T-helper 2 cell treated with Interferon-gamma antibody and Interleukin-4, amounts not matched to agents 100 ng/mL and 5 ng/mL, for 36 hours (primary cell): ENCODE measurements at regions not wholly inside any gene's neighbourhood (a gene's known extent, or its start where the extent isn't known, plus 50 kb on each side); places are given as distances from the start of the nearest gene placed in this dataset.

Experiments
- intact Hi-C: fragments of 100-400 bp; cut with micrococcal nuclease; formaldehyde crosslinking; loops from one replicate; pipeline ENCODE4 v1.15.1; 2023

DNA sequence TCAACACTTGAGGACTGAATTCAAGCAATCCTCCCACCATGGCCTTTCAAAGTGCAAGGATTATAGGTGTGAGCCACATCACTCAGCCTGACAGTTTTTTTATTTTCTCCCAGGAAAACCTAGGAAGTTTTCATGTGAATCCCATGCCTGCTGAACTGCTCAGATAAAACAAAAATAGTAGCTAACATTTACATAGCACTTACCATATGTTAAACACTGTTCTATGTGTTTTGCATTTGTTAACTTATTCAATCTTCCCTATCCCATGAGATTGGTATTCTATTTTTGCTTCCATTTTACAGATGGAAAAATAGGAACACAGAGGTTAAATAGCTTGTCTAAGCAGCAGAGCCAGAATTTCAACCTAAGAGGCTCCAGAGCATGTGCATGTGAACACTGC is 157.4 kb upstream of the KCTD1 start:
- intact Hi-C loops = no loop called here

DNA sequence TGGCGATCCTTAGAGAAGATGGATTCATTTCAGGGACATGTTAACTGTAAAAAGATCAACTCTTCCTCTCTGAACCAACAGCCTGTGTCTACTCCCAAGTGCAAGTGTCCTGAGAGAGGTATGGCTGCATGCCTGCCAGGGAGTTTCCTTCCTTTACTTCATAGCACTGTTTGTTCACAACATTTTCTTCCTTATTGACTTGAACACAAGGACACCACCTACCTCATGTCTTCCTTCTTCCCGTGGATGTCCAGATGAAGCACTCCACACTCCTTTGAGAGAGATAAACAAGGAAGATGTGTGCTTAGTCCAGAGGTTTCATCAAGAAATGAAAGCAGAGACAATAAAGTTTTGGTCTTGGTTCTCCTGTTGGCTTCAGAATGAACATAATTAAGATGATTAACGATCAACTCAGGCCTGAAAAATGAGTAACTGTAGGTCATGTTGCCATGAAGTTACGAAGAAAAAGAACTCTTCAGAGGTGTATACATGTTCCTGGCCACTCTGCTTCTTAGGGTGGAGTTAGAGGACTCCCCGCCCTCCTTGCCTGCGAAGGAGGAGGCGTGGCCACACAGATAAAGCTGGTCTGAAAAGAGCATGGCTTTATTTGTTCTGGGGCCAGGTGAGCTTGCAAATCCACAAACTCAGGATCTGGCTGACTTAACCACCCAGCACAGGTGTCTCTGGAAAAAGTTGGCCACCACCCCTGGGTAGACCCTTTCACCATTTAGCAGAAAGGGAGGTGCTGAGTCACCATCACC is 155.0 kb upstream of the KCTD1 start:
- intact Hi-C loops = no loop called here

DNA sequence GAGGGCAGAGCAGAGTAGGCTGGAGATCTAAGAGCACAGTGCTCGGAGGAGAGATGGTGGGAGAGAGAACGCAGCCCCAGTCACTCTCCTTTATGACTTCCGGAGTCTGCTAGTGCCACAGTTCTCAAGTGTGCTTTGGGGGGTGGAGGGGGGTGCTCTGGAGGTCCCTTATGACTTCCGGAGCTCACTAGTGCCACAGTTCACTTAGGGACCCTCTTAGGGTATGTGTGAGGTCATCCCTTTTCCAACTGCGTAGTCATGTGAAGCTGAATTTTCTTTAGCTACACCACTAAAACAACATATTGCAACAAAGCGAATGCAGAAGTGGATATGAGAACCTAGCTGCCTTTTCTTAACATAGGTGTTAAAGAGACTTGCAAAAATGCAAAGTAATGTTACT is 153.7 kb upstream of the KCTD1 start:
- intact Hi-C loops = no loop called here

DNA sequence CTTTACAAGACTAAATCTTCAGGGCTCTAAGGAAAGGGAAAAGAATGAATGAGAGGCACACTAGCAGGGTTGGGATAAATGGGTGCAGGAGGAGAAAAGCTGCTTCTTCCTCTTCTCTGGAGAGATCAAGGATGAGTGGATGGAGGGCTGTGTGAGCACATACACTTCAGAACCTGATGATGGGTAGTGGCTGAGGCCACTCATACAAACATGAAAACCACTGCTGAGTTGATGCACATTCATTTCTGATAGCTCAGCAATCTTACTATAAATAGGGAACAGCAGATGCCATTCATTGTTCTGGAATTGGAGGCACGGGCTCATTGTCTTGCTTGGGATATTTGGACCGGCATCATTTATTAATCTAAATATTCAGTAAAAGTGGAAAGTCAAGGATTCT is 152.4 kb upstream of the KCTD1 start:
- intact Hi-C loops = loop anchor here (1.0 kb wide), 1 partner anchor 10 kb away; no protein-coding TSS in a partner anchor

DNA sequence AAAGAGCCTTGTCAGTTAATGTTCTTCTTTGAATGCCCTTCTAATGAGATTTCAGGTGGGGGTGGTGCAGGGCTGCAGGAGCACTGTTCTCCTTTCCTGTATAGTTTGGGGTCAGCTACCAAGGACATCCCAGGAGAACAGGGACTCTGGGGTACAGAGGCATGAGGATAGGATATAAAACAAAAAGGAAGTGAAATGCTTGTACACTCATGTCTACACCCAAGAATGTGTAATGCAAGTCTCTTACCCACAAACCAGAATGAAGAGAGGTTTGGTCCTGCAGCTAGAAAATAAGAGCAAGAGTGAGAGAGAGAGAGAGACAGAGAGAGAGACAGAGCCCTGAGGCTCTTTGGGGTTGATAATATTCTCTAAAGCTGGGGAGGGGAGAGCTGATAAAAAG is 151.8 kb upstream of the KCTD1 start:
- intact Hi-C loops = no loop called here

DNA sequence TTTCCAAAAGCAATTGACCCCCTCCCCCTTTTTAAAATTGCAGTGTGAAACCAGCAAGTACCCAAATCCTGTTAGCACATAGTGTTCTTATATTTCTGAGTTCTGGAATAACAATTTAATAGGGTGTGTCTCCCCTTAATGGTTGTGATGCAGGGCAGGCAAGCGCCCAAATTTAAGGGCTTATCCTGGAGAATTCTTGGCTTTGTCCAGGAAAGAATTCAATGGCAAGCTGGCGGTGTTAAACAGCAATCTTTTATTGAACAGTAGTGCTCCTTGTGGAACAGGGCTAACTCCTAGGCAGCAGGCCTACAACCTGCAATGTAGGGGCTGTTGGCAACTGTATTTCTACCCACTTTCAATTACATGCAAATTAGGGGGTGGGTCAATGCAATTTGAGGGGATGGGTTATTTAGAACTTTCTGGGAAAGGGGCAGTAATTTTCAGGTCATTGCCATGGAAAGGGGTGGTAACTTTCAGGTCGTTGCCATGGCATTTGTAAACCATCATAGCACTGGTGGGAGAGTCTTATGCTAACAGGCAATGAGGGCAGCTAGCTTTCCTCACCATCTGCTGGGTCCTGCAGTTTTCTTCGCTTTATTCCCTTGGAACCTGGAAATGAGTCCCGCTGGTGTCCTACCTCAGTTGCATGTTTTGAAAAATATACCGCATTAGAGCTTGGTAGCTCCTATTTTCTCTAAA is 149.0 kb upstream of the KCTD1 start:
- intact Hi-C loops = no loop called here

DNA sequence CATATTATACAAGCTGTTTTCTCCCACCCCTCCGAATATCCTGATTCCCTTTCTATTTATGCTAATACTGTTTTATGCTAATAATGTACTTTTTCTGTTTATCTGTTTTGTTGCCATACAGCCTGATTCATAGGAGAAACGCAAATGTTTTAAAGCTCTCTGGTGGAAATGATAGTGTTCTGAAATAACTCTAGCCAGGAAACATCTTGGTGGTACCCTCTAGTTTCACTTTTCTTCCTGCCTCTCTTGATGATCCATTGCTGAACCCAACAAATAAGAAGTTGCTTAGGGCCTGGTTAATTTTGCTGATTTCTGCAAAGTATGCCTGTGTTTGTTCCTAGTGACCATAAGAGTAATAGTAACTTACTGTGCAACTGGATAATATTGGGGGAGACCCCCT is 148.4 kb upstream of the KCTD1 start:
- intact Hi-C loops = no loop called here

DNA sequence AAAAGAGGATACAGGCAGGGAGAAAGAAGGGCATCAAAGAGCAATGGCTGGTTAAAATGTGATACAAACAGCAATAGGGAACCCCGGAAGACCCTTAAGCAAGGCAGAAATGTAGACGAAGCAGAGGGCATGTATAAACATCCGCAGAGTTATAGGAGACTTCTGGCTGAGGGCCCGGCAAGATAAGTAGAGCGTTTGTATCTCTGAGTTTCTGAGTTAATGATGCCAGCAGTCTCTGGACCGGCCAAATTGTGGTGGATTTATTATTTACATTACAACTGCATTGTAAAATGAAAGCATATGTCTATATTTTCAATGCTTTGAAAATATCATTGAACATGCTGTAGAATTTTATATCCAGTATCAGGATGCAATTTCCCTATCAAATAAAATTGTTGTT is 148.0 kb upstream of the KCTD1 start:
- intact Hi-C loops = no loop called here

DNA sequence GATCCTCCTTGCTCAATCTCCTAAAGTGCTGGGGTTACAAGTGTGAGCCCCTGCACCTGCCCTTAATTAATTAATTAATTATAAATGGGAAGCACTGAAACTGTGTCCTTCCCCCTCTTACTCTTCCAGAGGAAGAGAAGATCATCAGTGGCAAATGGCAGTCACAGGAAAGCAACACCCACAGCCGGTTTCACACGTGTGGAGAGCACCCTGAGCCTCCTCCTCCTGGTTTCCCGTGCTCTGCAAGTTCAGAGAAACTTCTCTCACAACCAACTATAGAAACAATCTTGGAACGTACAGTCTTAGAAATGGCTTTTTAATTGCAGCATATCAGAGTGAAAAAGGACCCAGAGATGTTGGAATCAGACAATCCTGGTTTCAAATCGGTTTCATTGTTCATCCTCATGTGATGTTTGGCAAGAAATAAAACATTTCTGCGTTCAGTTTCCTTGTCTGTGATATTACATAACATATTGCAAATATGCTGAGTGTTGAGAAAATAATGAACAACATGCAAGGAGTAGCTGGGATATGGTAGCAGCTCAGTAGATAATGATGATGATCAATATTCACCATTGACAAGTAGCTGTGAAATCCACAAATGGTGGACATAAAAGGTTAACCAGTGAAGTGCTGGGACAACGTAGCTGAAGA is 141.0 kb upstream of the KCTD1 start:
- intact Hi-C loops = no loop called here

DNA sequence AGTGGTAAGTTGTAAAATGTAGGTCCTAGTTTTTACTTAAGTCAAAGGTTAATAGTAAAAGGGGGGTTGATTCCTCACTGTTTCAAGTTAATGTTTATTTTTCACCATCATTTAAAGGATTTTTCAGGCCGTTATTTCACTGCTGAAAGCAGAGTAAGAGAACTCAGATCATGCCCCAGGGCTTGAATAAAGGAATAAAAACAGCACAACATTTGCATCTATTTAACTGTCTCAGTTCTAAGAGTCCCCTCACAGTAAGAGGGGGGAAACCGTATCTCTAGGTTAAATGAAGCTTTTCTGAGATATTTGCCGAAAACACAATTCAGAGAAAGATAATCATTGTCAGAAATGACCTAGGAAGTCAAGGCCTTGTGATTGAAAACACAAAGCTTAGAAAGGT is 138.2 kb upstream of the KCTD1 start:
- intact Hi-C loops = no loop called here

DNA sequence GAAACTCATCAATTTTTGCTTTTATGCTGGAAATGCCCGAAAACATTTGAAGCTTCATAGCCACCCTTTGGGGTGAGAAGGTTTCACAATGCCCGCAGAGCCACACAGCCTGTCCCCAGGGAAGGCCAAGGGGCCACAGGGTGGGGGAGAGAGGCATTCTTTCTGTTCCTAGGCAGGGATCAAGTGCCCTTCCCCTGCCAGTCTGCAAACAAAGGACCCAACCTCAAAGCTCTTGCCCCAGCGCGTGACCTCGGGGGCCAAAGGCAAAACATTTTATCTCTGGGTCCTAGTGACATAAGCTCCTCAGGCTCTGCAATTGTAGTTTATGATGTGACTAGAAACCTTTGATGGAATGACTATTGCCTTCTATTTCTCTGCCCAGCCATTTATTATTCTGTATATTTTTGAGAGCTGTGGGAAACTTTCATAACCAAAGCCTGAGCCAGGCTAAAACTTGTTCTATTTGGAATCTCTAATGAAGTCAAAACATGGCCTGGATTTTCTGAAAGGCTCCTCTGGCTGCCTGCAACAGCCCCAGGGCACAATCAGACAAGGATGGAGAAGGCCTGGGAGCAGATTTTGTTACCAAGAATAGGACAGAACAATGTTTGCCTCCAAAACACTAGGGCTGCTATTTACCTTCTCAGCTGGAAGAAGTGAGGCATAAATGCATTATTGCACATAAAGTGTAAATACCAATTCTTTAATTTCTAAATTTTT is 137.2 kb upstream of the KCTD1 start:
- intact Hi-C loops = no loop called here

DNA sequence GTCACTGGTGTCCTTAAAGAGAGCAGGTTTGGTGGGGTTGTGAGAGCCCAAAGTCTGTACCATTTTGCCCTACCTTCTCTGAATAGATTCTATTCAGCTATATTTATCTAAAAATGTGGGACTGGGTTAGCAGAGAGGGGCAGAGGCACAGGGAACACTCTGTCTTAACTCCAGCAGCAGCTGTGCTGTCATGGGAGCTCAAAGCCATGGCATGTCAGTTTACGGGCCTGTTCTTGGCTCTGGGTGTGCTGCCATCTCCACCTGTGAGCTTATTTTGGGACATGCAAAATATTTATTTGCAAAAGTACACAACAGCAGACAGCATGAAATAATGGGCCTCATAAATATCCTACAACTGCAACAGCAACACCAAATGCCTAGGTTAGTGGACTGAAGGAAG is 129.6 kb upstream of the KCTD1 start:
- intact Hi-C loops = no loop called here

DNA sequence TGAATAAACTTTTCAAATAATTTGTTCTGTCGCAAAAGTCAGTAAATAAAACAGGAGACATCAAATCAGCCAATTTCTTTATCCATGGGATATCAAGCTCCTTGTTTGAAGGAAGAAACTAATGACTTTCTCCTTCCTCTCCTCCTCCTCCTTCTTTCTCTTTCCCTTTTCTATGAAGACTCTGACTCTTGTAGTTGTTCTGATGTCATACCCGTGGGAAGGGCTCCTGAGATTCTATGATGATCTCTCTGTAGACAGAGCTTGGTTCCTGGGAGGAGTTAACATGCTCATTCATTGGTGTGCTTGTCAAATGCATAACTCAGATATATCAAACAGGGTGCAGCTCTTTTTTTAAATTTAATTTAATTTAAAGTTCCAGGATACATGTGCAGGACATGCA is 118.7 kb upstream of the KCTD1 start:
- intact Hi-C loops = no loop called here

DNA sequence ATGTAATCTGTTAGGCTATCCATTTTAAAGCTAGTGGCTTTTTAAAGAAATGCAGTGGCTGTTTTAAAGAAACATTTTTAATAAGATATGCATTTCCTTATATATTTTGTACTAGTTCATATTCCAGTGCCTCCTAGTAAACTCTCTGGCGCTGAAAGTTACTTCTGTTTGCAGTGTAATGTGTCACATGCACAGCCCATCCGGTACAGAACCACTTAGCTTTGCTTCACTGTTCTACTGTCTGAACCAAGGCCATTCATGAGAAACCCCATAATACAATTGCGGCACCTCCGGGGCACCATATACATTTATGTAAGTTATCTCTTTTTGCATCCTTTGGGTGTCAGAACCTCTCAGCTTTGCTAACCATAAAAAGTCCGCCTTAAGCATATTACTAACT is 114.6 kb upstream of the KCTD1 start:
- intact Hi-C loops = no loop called here

DNA sequence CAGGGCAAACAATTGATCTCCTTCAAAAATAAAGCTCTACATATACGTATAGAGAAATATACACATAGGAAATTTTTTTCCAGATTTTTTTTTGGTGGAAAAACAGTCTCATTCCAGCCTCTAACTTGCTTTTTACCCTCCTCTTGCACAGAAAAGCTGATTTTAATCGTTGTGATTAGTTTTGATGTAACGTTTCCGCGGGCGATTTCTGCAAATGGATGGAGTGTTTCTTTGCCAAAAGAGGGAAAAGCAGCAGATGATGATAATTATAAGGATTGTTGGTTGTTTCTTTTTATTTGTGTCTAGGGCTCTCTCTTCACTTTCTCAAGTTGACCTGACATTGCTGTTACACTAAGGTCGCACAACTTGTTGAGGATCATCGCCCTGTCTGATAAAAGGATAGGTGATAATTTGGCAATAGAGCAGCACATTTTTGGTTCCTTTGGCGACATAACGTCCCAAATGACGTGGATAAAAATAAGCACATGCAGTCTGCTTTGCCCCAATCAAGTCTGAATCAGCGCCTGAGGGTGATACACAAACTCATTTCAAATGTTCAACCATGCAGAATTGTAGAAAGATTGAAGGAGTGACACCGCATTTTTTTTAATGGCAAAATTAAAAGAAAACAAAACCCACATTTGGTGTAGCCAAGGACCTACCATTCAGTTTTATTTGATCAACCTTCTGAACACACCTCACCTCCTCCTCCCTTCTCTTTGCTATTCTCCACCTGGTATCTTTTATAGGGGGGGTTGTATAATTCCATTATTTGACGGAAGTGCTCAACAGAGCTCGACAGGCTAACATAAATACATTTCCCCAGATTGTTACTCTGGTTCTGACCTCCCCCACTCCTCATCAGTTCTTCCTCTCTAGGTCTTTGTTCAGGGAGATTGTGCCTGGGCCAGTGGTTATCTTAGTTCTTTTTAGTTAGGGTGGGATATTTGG is 109.6 kb upstream of the KCTD1 start:
- intact Hi-C loops = loop anchor here (5.0 kb wide), 1 partner anchor 54 kb away; no protein-coding TSS in a partner anchor

DNA sequence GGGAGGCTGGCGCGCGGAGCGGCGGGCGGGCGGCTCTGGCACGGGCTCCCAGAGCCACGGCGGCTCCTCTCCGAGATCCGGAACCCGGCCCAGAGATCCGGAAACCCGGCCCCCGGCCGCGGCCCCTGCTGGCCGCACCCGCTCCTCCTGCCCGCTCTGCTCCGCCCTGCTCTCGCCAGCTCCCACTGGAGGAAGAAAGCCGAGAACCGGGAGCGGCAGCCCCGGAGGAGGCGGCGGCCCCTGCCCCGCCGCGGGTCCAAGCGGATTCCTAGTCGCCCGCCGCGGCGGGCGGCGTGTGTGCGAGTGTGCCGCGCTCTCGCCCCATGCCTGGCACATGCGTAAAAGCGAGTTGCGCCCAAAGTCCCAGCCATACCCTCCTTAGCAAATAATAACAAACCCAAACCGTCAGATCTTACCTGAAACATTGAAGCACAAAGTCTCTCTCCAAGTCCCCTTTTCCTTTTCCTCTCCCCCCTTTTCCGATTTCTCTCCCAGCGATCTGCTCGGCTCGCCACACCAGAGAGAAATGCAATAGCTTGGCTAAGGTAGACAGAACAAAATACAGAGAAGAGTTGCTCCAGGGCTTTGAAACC is 108.7 kb upstream of the KCTD1 start:
- intact Hi-C loops = loop anchor here (5.0 kb wide), 1 partner anchor 55 kb away; no protein-coding TSS in a partner anchor

DNA sequence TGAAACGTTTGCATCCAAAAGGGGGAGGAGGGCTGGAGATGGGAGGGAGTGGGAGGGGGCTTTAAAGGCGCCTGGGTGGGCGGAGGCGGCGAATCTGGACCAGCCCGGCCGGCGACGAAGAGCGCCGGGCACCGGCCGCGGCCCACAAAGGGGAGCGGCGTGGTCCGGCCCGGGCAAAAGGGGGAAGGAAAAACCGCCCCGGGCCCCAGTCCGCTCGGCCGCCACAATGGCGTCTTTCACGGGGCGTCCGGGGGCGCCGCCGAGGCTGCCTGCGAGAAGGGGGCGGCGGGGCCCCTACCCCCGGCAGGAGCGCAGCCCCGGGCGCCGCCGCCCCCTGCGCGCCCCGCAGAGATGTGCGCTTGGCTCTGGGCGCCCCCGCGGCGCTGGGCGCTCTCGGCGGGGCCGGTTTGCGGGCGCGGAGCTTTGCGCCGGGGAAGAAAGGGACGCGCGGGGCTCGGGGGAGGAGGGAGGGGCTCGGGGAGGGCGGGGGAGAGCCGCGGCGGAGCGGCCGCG is 108.1 kb upstream of the KCTD1 start:
- intact Hi-C loops = loop anchor here (5.0 kb wide), 1 partner anchor 56 kb away; no protein-coding TSS in a partner anchor

DNA sequence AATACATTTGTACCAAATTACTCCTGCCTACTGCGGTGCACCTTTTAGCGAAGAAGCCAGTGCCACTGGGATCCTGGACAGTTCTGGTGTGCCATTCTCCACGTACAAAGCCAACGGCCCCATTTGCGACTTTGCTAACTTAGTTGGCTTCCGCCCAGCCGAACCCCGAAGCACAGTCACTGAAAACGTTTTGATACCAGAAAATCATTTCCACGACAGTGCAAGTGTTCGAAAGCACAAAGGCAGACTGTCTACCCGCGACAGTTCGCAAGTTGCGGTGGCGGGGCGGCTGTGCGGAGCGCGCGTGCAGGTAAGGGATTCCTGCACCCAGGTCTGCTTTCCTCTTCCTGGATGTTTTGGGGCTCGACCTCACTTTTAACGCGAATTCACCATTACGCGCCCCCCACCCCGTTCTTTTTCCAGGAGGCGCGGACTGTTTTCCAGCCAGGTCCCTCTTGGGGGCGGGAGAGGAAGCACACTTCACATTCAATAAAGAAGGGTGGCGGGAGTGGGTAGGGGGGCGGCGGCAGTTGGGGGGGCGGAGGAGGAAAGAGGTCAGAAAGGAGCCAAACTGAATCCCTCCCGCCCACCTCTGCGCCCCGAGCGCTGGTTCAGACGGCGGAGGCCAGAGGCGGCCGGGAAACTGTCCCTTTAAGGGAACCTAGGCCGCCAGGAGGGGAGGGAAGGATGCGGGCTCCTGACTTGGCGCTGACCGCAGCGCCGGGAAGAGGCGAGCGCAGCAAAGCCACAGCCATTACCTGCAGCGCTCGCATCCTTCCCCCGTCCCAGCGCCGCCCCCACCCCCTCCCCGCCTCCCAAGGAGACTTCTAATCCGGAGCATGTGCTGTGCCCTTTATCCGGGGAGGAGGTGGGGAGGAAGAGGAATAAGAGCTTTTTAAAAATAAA is 107.4 kb upstream of the KCTD1 start:
- intact Hi-C loops = loop anchor here (5.0 kb wide), 1 partner anchor 57 kb away; no protein-coding TSS in a partner anchor
